WI38 (cell line): ENCODE measurements at regions not wholly inside any gene's neighbourhood (a gene's known extent, or its start where the extent isn't known, plus 50 kb on each side); places are given as distances from the start of the nearest gene placed in this dataset.

Experiments
- H3K4me3 ChIP-seq: 2 replicates; pipeline ENCODE4 v1.5.1; 2011; ENCODE audit warnings: low read depth, mild to moderate bottlenecking, control low read depth, low read length
- CTCF ChIP-seq: IDR thresholded peaks from 2 replicates; pipeline ENCODE4 v1.5.1; 2012; ENCODE audit warnings: low read depth, mild to moderate bottlenecking, control low read depth, low read length

GRCh38 chr13:108005231-108005630, 210.1 kb downstream of the LIG4 start:
- H3K4me3 ChIP-seq: no peak overlapping the region
- no peak for TF ChIP-seq CTCF

- H3K4me3 ChIP-seq: no peak overlapping the region
- no peak for TF ChIP-seq CTCF
Observed at GRCh38 chr13:108003626-108004025, 211.7 kb downstream of the LIG4 start.

GRCh38 chr13:108000998-108001397, 214.3 kb downstream of the LIG4 start:
- TF ChIP-seq CTCF: no peak
- no peak overlapping the region for H3K4me3 ChIP-seq

GRCh38 chr13:107999751-108000150, 215.6 kb downstream of the LIG4 start:
- no peak for TF ChIP-seq CTCF
- H3K4me3 ChIP-seq: no peak overlapping the region

- H3K4me3 ChIP-seq: no peak overlapping the region
- no peak for TF ChIP-seq CTCF
Observed at GRCh38 chr13:107994137-107994536, 221.2 kb downstream of the LIG4 start.

GRCh38 chr13:107993239-107993949, 221.9 kb downstream of the LIG4 start:
- TF ChIP-seq CTCF: no peak

GRCh38 chr13:107992542-107992941, 222.8 kb downstream of the LIG4 start:
- H3K4me3 ChIP-seq: no peak overlapping the region
- no peak for TF ChIP-seq CTCF

More at GRCh38 chr13:107993239-107993949, 221.9 kb downstream of the LIG4 start:
- H3K4me3 ChIP-seq: no peak overlapping the region
